AG08396 (cell line): ENCODE measurements at regions not wholly inside any gene's neighbourhood (a gene's known extent, or its start where the extent isn't known, plus 50 kb on each side); places are given as distances from the start of the nearest gene placed in this dataset.
"Not testable (repeated sequence)": the region's sequence is repeated elsewhere in the genome, so short reads cannot be mapped to it uniquely, and the experiment has no call there.

Source experiments
- DNase-seq: peaks from one replicate; pipeline ENCODE4 v3.0.0; 2012; ENCODE audit warnings: low spot score, mixed read lengths

- no peak for DNase-seq
Measured at GRCh38 chr14:105636935-105637334, 110.6 kb downstream of the TMEM121 start.

GRCh38 chr14:105637345-105637744 lies 111.0 kb downstream of the TMEM121 start:
- not testable (repeated sequence) for DNase-seq

GRCh38 chr14:105639969-105640931 lies 113.9 kb downstream of the TMEM121 start:
- DNase-seq, result not testable (repeated sequence)

GRCh38 chr14:105641075-105641937 lies 114.9 kb downstream of the TMEM121 start:
- DNase-seq, result no peak

- not testable (repeated sequence) for DNase-seq
Measured at GRCh38 chr14:105641951-105642350, 115.6 kb downstream of the TMEM121 start.

- not testable (repeated sequence) for DNase-seq
Measured at GRCh38 chr14:105642486-105642885, 116.1 kb downstream of the TMEM121 start.

GRCh38 chr14:105643406-105644052 lies 117.1 kb downstream of the TMEM121 start:
- not testable (repeated sequence) for DNase-seq

GRCh38 chr14:105644053-105644435 lies 117.7 kb downstream of the TMEM121 start:
- not testable (repeated sequence) for DNase-seq

- not testable (repeated sequence) for DNase-seq
Measured at GRCh38 chr14:105644457-105644856, 118.1 kb downstream of the TMEM121 start.

- DNase-seq, result not testable (repeated sequence)
Measured at GRCh38 chr14:105644891-105645290, 118.5 kb downstream of the TMEM121 start.

GRCh38 chr14:105645389-105645788 lies 119.0 kb downstream of the TMEM121 start:
- DNase-seq, result not testable (repeated sequence)

GRCh38 chr14:105646175-105646574 lies 119.8 kb downstream of the TMEM121 start:
- DNase-seq, result no peak

GRCh38 chr14:105646711-105647281 lies 120.4 kb downstream of the TMEM121 start:
- DNase-seq, result not testable (repeated sequence)

- DNase-seq, result not testable (repeated sequence)
Measured at GRCh38 chr14:105647426-105647783, 121.0 kb downstream of the TMEM121 start.

GRCh38 chr14:105647784-105648608 lies 121.6 kb downstream of the TMEM121 start:
- no peak for DNase-seq

GRCh38 chr14:105648609-105649535 lies 122.5 kb downstream of the TMEM121 start:
- DNase-seq, result not testable (repeated sequence)

GRCh38 chr14:105652317-105652716 lies 125.9 kb downstream of the TMEM121 start:
- DNase-seq, result not testable (repeated sequence)

GRCh38 chr14:105653921-105654320 lies 127.5 kb downstream of the TMEM121 start:
- not testable (repeated sequence) for DNase-seq

- not testable (repeated sequence) for DNase-seq
Measured at GRCh38 chr14:105659255-105659654, 132.9 kb downstream of the TMEM121 start.
